Pancreas (tissue), 10 donors: ENCODE measurements at regions not wholly inside any gene's neighbourhood (a gene's known extent, or its start where the extent isn't known, plus 50 kb on each side); places are given as distances from the start of the nearest gene placed in this dataset.

Source experiments
- ATAC-seq, 4 donors: fragments of 200-7000 bp; cut with Tn5 transposase; one replicate each; pipeline versions ENCODE4 v1.8.0 to v1.9.1; 2020; ENCODE audit warnings: mild to moderate bottlenecking in 4 of 4, moderate library complexity in 4 of 4
- DNase-seq, 6 donors: peaks; one replicate each; pipeline ENCODE4 v3.0.0-alpha.2; 2020
- FAIRE-seq: peaks from 2 replicates; lab custom pipeline; 2012; peaks lifted over from hg19 to GRCh38; lab: Jason Lieb, UNC
- H3K27ac ChIP-seq, 4 donors: fragments of 200-600 bp; sonication (generic); 1 replicate in 3 of 4; 2 replicates in 1 of 4; pipeline versions ENCODE4 v1.5.0 to v1.8.0; 2020
- H3K27me3 ChIP-seq, 4 donors: fragments of 200-600 bp; one replicate each; pipeline ENCODE4 v1.8.0; 2021
- H3K36me3 ChIP-seq, 3 donors: fragments of 200-600 bp; sonication (generic) in 1 of 3; one replicate each; pipeline versions ENCODE4 v1.5.0 to v1.8.0; 2020 to 2021
- H3K4me1 ChIP-seq, 3 donors: fragments of 200-600 bp; one replicate each; pipeline ENCODE4 v1.8.0; 2021
- H3K4me3 ChIP-seq, 4 donors: fragments of 200-600 bp; sonication (generic) in 2 of 4; one replicate each; pipeline versions ENCODE4 v1.5.0 to v1.8.0; 2020 to 2021
- H3K9me3 ChIP-seq, 4 donors: fragments of 200-600 bp; one replicate each; pipeline ENCODE4 v1.8.0; 2021
- WGBS, 2 donors: extraction: QIAGEN DNeasy Blood & Tissue Kit; methylation state at CpG; one replicate each; pipeline ENCODE4 v1.1.7; 2013; 5-methylcytosine and 5-hydroxymethylcytosine counted together
- intact Hi-C, 3 donors: fragments of 100-400 bp; cut with DNase I; formaldehyde crosslinking; loops; one replicate each; pipeline versions ENCODE4 v1.11.1 to v1.14.2; 2022
- TF ChIP-seq, protein P1 (sequence below), 4 donors: fragments of 200-600 bp; sonication (generic) in 3 of 4; IDR thresholded peaks; one replicate each; pipeline versions ENCODE4 v1.5.0 to v1.8.0; 2021; ENCODE audit warnings: antibody characterized with exemption in 4 of 4
- donor health status: healthy with polysubstance abuse.
- donor health status: DM: no; HTN: no; CAD: no; lungs with moderate emphysema.
- donor health status: DM: no; HTN: no; CAD: no.
- donor health status: control.
- donor health status: control.
- donor health status: Bipolar disorder and iron deficiency.
- donor health status: DM: yes; HTN: yes; CAD: no.
- donor health status: DM: no; HTN: no; CAD: no.
- donor health status: DM: no; HTN: no; CAD: no.
- donor health status: DM: yes; HTN: yes; CAD: no.

- TF ChIP-seq, protein P1, sequence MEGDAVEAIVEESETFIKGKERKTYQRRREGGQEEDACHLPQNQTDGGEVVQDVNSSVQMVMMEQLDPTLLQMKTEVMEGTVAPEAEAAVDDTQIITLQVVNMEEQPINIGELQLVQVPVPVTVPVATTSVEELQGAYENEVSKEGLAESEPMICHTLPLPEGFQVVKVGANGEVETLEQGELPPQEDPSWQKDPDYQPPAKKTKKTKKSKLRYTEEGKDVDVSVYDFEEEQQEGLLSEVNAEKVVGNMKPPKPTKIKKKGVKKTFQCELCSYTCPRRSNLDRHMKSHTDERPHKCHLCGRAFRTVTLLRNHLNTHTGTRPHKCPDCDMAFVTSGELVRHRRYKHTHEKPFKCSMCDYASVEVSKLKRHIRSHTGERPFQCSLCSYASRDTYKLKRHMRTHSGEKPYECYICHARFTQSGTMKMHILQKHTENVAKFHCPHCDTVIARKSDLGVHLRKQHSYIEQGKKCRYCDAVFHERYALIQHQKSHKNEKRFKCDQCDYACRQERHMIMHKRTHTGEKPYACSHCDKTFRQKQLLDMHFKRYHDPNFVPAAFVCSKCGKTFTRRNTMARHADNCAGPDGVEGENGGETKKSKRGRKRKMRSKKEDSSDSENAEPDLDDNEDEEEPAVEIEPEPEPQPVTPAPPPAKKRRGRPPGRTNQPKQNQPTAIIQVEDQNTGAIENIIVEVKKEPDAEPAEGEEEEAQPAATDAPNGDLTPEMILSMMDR (IDR thresholded peaks at IDR 0.05) = no peak
- H3K4me1 ChIP-seq = no peaks in the 10 kb centered on the region
- FAIRE-seq (no peak), DNase-seq (peak in 1 of 6 donors; percentile 49), ATAC-seq (no peak)
- WGBS, 2 donors = 42 to 49% methylated on average over 8 of the region's 8 CpGs
- H3K27me3 ChIP-seq = peaks cover 0 to 13% (median 1%) of the 10 kb centered on the region in 4 donors
- no peak overlapping the region for H3K27ac ChIP-seq
- H3K4me3 ChIP-seq = no peak overlapping the region
- intact Hi-C loops = no loop called here
- H3K9me3 ChIP-seq = no peaks in the 10 kb centered on the region
- H3K36me3 ChIP-seq = no peaks in the 10 kb centered on the region
Measured at GRCh38 chr17:79411419-79411818, 199.4 kb downstream of the RBFOX3 start.

- ATAC-seq = no peak
- Histone ChIP-seq H3K4me1 (no peaks in the 10 kb centered on the region), H3K9me3 (no peaks in the 10 kb centered on the region), H3K27me3 (peaks cover 0 to 13% (median 1%) of the 10 kb centered on the region in 4 donors), H3K36me3 (no peaks in the 10 kb centered on the region), H3K27ac (no peak overlapping the region), H3K4me3 (no peak overlapping the region)
- intact Hi-C loops = no loop called here
- no peak for DNase-seq
- TF ChIP-seq, protein P1 (IDR thresholded peaks at IDR 0.05) = no peak
- whole genome bisulfite sequencing, 2 donors = 47 to 57% methylated on average over 9 of the region's 9 CpGs
- no peak for FAIRE-seq
Measured at GRCh38 chr17:79410681-79411080, 200.2 kb downstream of the RBFOX3 start.

- intact Hi-C loops = no loop called here
- Histone ChIP-seq H3K36me3 (no peaks in the 10 kb centered on the region), H3K4me3 (no peak overlapping the region), H3K27ac (no peak overlapping the region), H3K27me3 (peaks cover 0 to 3% (median 1%) of the 10 kb centered on the region in 4 donors), H3K4me1 (no peaks in the 10 kb centered on the region), H3K9me3 (no peaks in the 10 kb centered on the region)
- no peak for DNase-seq
- TF ChIP-seq, protein P1 (IDR thresholded peaks at IDR 0.05) = no peak
- ATAC-seq = no peak
- WGBS, 2 donors = 41 to 47% methylated on average over 11 of the region's 11 CpGs
- no peak for FAIRE-seq
Measured at GRCh38 chr17:79408251-79408650, 202.6 kb downstream of the RBFOX3 start.

DNA sequence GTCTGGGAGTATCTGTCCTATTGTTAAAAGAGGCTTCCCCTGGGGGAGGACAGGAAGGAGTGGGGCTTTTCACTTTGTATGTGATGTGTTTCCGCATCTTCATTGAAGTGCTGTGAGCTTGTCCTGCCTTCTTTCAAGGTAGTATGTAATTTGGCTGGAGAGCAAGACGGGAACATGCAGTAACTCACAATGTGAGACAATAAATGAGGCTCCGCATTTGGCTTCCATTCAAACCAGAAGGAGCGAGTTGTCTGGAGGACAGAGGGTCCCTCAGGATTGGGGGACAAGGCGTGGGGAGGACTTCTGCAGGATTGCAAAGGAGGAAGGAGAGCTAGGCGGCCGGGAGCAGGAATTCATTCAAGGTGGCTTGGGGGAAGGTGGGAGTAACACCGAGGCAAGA is 203.5 kb downstream of the RBFOX3 start:
- no peak for ATAC-seq
- TF ChIP-seq, protein P1 (IDR thresholded peaks at IDR 0.05) = no peak
- Histone ChIP-seq H3K36me3 (no peaks in the 10 kb centered on the region), H3K27ac (no peak overlapping the region), H3K4me3 (no peak overlapping the region), H3K9me3 (no peaks in the 10 kb centered on the region), H3K27me3 (peaks cover 0 to 3% (median 1%) of the 10 kb centered on the region in 4 donors), H3K4me1 (no peaks in the 10 kb centered on the region)
- intact Hi-C loops = no loop called here
- no peak for FAIRE-seq
- peak in 1 of 6 donors; percentile 14 for DNase-seq
- 22 to 27% methylated on average over 8 of the region's 8 CpGs for WGBS, 2 donors

- intact Hi-C loops = no loop called here
- ATAC-seq = no peak
- Histone ChIP-seq H3K4me3 (no peak overlapping the region), H3K27ac (no peak overlapping the region), H3K27me3 (peaks cover 0 to 3% (median 1%) of the 10 kb centered on the region in 4 donors), H3K36me3 (no peaks in the 10 kb centered on the region), H3K9me3 (no peaks in the 10 kb centered on the region), H3K4me1 (no peaks in the 10 kb centered on the region)
- FAIRE-seq = no peak
- DNase-seq = no peak
- 47 to 48% methylated on average over 16 of the region's 16 CpGs for WGBS, 2 donors
- TF ChIP-seq, protein P1 (IDR thresholded peaks at IDR 0.05) = no peak
Measured at GRCh38 chr17:79406316-79406715, 204.5 kb downstream of the RBFOX3 start.
